ENCODE measurements at regions not wholly inside any gene's neighbourhood (a gene's known extent, or its start where the extent isn't known, plus 50 kb on each side); places are given as distances from the start of the nearest gene placed in this dataset.

- no peak for DNase-seq
These were observed 223.2 kb upstream of the APCDD1 start for GRCh38 chr18:10231220-10231619.

DNA sequence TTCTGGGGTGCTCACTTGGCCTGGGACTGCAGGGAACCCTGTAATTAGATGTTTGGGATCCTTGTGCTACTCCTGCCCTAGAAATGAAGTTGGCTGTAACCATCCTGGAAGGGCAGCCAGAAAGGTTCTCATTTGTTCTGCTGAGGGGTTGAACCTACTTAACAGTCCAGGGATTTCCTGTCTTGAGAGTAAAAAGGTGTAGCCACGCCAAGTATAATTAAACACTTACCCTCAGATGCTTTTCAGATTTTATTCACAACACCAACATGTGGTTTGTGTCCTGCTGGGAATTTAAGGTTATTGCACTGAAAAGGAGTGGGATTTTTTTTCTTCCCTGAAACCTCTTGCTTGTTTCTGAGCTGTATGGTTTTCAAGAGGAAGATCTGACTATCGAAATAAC is 222.4 kb upstream of the APCDD1 start:
- no peak for DNase-seq

GRCh38 chr18:10233082-10233875 is 221.2 kb upstream of the APCDD1 start:
- no peak for DNase-seq

- DNase-seq = no peak
These were observed 220.2 kb upstream of the APCDD1 start for GRCh38 chr18:10234281-10234680.

DNA sequence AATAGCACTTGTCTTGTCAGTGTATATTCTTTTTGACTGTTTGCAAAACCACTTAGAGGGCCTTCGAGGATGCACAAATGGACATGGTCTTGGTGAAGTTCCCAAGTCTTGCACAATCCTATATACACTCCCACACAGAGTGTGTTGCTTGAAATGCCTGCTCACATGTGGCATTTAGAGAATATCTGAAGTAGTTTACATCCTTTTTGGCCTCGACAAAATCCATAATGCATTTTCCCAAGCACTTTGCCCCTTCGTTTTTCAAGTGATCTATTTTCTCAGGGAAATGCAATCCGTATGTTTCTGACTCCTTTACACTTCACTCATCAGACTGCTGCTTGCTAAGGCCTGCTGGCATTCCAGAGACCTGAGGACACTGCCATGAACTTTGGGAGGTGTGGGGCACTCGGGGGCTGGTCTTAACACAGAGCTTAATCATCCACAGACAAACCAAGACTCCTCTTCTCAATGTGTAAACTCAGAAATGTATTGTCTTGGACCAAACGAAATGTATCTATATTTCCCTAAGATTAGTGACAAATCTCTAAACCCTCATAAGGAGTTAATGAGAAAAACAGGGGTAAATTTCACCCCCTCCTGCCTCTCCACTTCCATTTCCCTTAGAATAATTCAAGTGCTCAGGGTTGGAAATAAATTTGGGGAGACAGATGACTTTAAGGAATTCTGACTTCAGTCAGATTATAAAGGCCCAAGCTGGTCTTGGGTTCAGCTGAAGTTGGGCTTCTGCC is 219.3 kb upstream of the APCDD1 start:
- no peak for DNase-seq

GRCh38 chr18:10235661-10235952 is 218.8 kb upstream of the APCDD1 start:
- DNase-seq = no peak

DNA sequence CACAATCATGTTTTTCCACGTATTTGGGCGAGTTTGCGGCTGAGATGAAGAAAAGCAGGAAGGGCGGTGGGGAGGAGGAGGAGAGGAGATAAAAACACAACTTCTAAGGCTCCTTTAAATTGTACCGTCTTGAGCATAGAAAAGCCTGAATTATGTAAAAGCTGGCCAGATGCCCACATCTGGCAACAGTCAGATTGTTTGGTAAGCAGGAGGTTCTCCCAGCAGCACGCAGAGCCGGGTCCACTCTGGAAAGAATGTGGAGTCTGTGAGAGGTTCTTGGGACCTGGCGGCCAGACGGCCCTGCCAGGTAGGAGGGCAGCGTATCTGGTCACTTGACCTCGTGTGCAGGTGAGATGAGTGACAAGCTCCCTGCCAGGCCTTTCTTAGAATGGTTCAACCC is 215.3 kb upstream of the APCDD1 start:
- no peak for DNase-seq

GRCh38 chr18:10239991-10240634 is 214.3 kb upstream of the APCDD1 start:
- no peak for DNase-seq

- DNase-seq = no peak
These were observed 213.5 kb upstream of the APCDD1 start for GRCh38 chr18:10240973-10241372.

- no peak for DNase-seq
These were observed 212.9 kb upstream of the APCDD1 start for GRCh38 chr18:10241579-10241978.

- no peak for DNase-seq
These were observed 211.3 kb upstream of the APCDD1 start for GRCh38 chr18:10242936-10243680.

- no peak for DNase-seq
These were observed 210.1 kb upstream of the APCDD1 start for GRCh38 chr18:10244341-10244740.

- no peak for DNase-seq
These were observed 209.2 kb upstream of the APCDD1 start for GRCh38 chr18:10245031-10245845.

DNA sequence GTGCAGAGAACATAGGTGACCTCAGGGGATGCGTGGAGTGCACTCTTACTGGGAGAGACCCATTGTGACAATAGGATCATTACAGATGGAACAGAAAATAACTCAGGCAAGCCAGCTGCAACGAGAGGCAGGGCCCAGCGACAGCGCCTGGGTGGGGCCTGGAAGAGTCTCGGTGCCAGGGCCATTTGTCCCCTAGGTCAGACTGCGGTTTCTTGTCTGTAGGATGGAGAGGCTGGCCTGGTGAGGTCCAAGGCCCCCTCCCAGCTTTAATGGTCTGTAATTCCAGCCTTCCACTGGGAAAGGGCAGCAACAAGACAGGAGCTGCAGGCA is 208.6 kb upstream of the APCDD1 start:
- no peak for DNase-seq

DNA sequence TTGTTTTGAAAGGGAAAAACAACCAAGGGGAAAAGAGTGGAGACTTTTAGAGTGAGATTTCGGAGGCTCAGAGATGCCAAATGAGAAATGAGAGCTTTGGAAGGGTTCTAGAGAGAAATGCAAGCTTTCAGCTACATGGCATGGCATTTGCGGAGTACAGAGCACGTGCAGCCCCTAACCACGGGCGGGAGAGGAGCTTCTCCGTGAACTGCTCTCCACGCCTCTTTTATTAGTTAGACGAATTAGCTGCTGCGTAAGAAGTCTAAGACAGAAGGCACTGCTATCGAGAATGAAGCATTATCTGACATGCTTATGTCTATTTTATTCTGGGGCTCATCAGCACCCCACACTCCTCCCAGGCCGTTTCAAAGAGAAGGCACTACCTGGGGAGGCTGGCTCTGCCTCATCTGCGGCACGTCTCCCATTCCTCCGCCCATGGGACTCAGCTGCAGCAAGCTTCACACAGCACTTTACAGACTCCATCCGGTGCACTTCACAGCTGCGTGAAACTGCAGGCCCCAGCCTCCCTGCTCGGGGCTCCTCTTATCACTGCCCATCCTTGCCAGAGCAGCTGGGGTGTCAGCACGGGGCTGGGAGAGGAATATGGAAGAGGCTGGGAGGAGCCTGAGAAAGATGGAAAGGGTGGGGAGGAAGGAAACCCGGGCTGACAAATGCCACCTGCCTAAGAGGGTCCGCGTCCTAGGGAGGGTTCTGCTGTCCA is 207.3 kb upstream of the APCDD1 start:
- no peak for DNase-seq

DNA sequence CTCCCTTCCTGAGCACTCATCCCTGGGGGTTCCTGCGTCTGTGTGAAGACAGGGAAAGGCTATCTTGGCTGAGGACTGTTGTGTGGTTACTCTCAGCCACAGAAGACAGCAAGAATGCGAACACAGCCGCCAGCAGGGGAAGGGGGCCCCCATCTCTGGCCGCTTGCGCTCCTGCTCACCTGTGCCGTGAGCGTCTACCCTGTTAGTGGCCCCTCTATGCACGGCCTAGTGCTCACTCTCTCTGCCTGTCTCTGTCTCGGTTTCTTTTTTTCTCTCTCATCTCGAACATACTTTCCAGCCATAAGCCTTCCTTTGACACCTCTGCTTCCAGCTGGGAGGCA is 206.7 kb upstream of the APCDD1 start:
- no peak for DNase-seq

GRCh38 chr18:10248738-10249137 is 205.7 kb upstream of the APCDD1 start:
- no peak for DNase-seq

GRCh38 chr18:10249270-10249669 is 205.2 kb upstream of the APCDD1 start:
- DNase-seq = no peak

- no peak for DNase-seq
These were observed 204.6 kb upstream of the APCDD1 start for GRCh38 chr18:10249801-10250200.

DNA sequence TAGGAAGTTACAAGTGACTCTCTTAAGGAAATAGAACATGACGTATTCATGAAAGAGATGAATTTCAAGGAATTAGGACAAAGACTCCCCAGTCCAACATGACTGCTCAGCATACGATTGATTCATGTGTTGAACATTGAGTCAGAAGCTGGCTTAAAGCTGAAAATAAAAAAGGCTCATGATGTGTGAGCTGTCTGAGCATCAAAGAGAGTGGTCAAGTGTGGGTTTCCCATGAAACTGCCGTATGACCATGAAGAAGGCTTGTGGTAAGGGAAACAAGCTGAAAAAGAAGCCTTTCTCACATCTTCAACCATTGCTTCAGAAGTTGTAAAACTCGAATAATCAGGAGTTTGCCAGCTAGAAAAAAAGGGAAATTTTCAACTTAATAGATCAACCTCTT is 201.9 kb upstream of the APCDD1 start:
- no peak for DNase-seq

DNA sequence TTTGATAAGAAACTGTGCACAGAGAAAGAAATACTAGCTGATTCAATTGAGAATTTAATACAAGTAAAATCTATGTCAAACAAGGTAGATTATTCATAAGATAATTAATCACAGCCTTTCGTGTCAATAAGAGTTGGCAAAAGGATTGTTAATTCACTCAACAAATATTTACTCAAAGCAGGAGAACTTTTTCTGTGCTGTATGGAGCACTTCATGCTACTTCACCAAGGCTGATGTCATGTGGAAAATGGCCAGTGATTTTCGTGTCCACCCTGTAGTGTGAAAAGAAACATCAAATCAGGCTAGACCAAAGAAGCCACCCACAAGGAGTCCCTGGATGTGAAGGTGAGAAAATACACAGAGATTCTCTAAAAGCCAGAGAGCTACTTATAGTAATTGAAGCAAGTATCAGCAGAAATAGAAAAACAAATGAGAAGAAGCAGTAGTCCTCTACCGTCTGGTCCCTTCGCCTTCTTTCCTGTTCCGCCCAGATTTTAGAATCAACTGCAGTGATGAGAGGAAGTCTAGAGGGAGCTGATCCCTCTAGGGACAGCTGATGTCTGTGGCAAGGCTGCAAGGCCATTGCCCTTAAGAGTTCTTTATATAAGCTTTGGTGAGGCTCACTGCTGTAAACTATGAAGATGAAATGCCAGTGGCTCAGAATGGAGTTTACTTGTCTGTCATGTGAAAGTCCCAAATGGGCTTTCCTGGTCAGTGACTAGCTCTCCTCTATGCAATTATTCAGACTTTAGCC is 201.3 kb upstream of the APCDD1 start:
- no peak for DNase-seq
